AG04449 (cell line): ENCODE measurements at regions not wholly inside any gene's neighbourhood (a gene's known extent, or its start where the extent isn't known, plus 50 kb on each side); places are given as distances from the start of the nearest gene placed in this dataset.
"Not testable (repeated sequence)": the region's sequence is repeated elsewhere in the genome, so short reads cannot be mapped to it uniquely, and the experiment has no call there.

Experiments
- CTCF ChIA-PET: fragments of 350-600 bp; formaldehyde crosslinking; extraction: SDS; loops from one replicate; lab custom pipeline; 2021; ENCODE audit warnings: antibody characterized with exemption; lab: Yijun Ruan, JAX
- POLR2A ChIA-PET: fragments of 400-600, 350-600 bp; formaldehyde crosslinking; extraction: SDS; loops from one replicate; lab custom pipeline; 2020; ENCODE audit warnings: antibody characterized with exemption, inconsistent platforms; lab: Yijun Ruan, JAX
- DNase-seq: peaks from one replicate; pipeline ENCODE4 v3.0.0-alpha.2; 2010; ENCODE audit warnings: low read depth, low spot score
- H3K4me3 ChIP-seq: 2 replicates; pipeline ENCODE4 v1.5.1; 2011; ENCODE audit warnings: low read depth, mild to moderate bottlenecking, control low read depth, low read length
- CTCF ChIP-seq: IDR thresholded peaks from one replicate; pipeline ENCODE4 v1.5.1; 2011; ENCODE audit warnings: mild to moderate bottlenecking, moderate library complexity, low read length, control low read depth, inconsistent platforms; ENCODE audit not compliant: insufficient read depth; ENCODE audit errors: missing control alignments

- ChIA-PET CTCF (no interaction called here), POLR2A (no interaction called here)
- TF ChIP-seq CTCF: no peak
- DNase-seq: no peak
- H3K4me3 ChIP-seq: no peak overlapping the region
Measured at GRCh38 chr9:135179976-135180375, 92.5 kb downstream of the OLFM1 start.

DNA sequence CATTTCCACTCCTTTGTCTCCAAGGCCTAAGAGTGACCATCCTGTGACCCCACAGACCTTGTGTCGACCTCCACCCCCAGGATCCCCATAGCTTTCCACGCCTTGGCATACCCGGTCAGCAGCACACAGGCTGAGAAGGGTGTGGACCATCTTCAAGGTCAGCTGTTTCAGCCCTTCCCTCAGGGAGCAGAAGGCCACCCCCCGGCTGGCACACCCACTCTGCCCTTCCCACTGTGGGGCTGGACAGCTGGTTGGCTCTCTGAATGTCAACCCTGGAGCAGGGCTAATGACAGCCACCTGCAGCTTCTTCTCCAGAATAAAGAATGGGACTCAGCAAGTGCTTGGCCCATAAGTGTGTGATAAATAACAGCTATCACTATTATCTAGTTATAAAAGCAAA, 93.1 kb downstream of the OLFM1 start:
- ChIA-PET POLR2A (no interaction called here), CTCF (no interaction called here)
- DNase-seq: no peak
- no peak for TF ChIP-seq CTCF
- no peak overlapping the region for H3K4me3 ChIP-seq

GRCh38 chr9:135181336-135181735, 93.9 kb downstream of the OLFM1 start:
- ChIA-PET POLR2A (no interaction called here), CTCF (no interaction called here)
- no peak overlapping the region for H3K4me3 ChIP-seq
- no peak for DNase-seq
- TF ChIP-seq CTCF: no peak

GRCh38 chr9:135181841-135182240, 94.4 kb downstream of the OLFM1 start:
- POLR2A ChIA-PET, H3K4me3 ChIP-seq, CTCF ChIA-PET, DNase-seq: not testable (repeated sequence)

DNA sequence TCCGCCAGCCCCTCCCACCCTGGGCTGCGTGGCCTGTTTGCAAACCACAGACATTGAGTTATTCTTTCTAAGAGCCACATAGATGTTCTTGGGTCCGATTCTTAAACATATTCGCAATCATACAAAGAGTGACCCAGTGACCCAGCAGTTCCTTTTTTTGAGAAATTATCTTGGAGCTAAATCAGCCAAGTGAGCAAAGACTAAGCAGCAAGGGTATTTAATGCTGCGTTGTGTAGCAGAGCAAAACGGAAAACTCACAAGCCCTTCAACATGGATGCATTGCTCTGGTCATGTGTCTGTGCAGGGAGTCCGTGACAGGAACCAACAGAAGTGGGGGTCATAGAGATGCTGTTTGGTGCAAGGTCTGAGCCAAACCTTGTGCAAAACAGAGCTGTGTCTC, 95.6 kb downstream of the OLFM1 start:
- CTCF ChIA-PET: no interaction called here
- no peak for TF ChIP-seq CTCF
- POLR2A ChIA-PET: no interaction called here
- H3K4me3 ChIP-seq: no peak overlapping the region
- no peak for DNase-seq

- DNase-seq: no peak
- ChIA-PET POLR2A (no interaction called here), CTCF (no interaction called here)
- no peak overlapping the region for H3K4me3 ChIP-seq
- TF ChIP-seq CTCF: no peak
Measured at GRCh38 chr9:135183528-135184180, 96.2 kb downstream of the OLFM1 start.

GRCh38 chr9:135184181-135185053, 96.9 kb downstream of the OLFM1 start:
- no peak for TF ChIP-seq CTCF
- DNase-seq: no peak
- CTCF ChIA-PET: no interaction called here
- POLR2A ChIA-PET: no interaction called here
- no peak overlapping the region for H3K4me3 ChIP-seq
